B cell (primary cell): ENCODE measurements at regions not wholly inside any gene's neighbourhood (a gene's known extent, or its start where the extent isn't known, plus 50 kb on each side); places are given as distances from the start of the nearest gene placed in this dataset.

Experiments used
- ATAC-seq: fragments of 200-7000 bp; cut with Tn5 transposase; one replicate; pipeline ENCODE4 v1.10.0; 2021; ENCODE audit warnings: low read depth, mild to moderate bottlenecking, moderate number of reproducible peaks, moderate library complexity
- CTCF ChIA-PET: fragments of 350-600 bp; sonication (Branson Sonifier 250); formaldehyde crosslinking; loops from one replicate; lab custom pipeline; 2021; ENCODE audit warnings: antibody characterized with exemption, inconsistent platforms; lab: Charles Lee
- POLR2A ChIA-PET: fragments of 350-600 bp; sonication (Branson Sonifier 250); formaldehyde crosslinking; loops from one replicate; lab custom pipeline; 2021; ENCODE audit warnings: antibody characterized with exemption; lab: Charles Lee
- DNase-seq: peaks from one replicate; pipeline ENCODE4 v3.0.0; 2013
- H2AFZ ChIP-seq: 2 replicates; pipeline ENCODE4 v1.6.1; 2012; ENCODE audit warnings: mild to moderate bottlenecking, low read depth, low read length; ENCODE audit not compliant: insufficient read depth, poor library complexity, severe bottlenecking
- H3K27ac ChIP-seq, 2 donors: 1 replicate in 1 of 2; 2 replicates in 1 of 2; pipeline ENCODE4 v1.5.1; 2012 to 2013; ENCODE audit warnings: low read length in 2 of 2, mild to moderate bottlenecking in 2 of 2, moderate library complexity in 1 of 2
- H3K27me3 ChIP-seq, 4 experiments: fragments of 200-600 bp in 1 of 4; sonication (generic) in 1 of 4; replicated peaks in 1 of 4; 1 replicate in 2 of 4; 2 replicates in 2 of 4; pipeline versions ENCODE4 v1.6.1 to v1.7.0; 2013 to 2016; ENCODE audit warnings: low read length in 3 of 4, mild to moderate bottlenecking in 2 of 4, mixed read lengths in 1 of 4, moderate library complexity in 1 of 4; ENCODE audit not compliant: insufficient read depth in 4 of 4, control insufficient read depth in 3 of 4; ENCODE audit errors: control extremely low read depth in 1 of 4
- H3K36me3 ChIP-seq, 2 experiments: replicated peaks in 1 of 2; 1 replicate in 1 of 2; 2 replicates in 1 of 2; pipeline versions ENCODE4 v1.6.1 to v1.7.1; 2013; ENCODE audit warnings: low read length in 1 of 2; ENCODE audit not compliant: insufficient read depth in 2 of 2, control insufficient read depth in 1 of 2; ENCODE audit errors: control extremely low read depth in 1 of 2, extremely low read depth in 1 of 2
- H3K4me1 ChIP-seq, 2 donors: fragments of 200-600 bp in 1 of 2; sonication (generic) in 1 of 2; 1 replicate in 1 of 2; 2 replicates in 1 of 2; pipeline versions ENCODE4 v1.5.1 to v1.6.1; 2013 to 2017; ENCODE audit warnings: low read length in 2 of 2; ENCODE audit not compliant: control insufficient read depth in 2 of 2, insufficient read depth in 2 of 2
- H3K4me2 ChIP-seq: replicated peaks from 2 replicates; pipeline ENCODE3; 2012; ENCODE audit warnings: mild to moderate bottlenecking, low read depth, low read length; ENCODE audit not compliant: poor library complexity, severe bottlenecking
- H3K4me3 ChIP-seq, 5 experiments: fragments of 200-600 bp in 1 of 5; sonication (generic) in 1 of 5; 1 replicate in 3 of 5; 2 replicates in 2 of 5; pipeline versions ENCODE4 v1.5.1 to v1.7.0; 2011 to 2016; ENCODE audit warnings: low read length in 4 of 5, mild to moderate bottlenecking in 4 of 5, low read depth in 2 of 5, control low read depth in 1 of 5, moderate library complexity in 1 of 5; ENCODE audit not compliant: insufficient read depth in 1 of 5; ENCODE audit errors: control extremely low read depth in 1 of 5, extremely low read depth in 1 of 5
- H3K79me2 ChIP-seq: fragments of 200-600 bp; sonication (generic); one replicate; pipeline ENCODE4 v1.6.0; 2016; ENCODE audit warnings: low read length; ENCODE audit not compliant: control insufficient read depth, insufficient read depth
- H3K9ac ChIP-seq: fragments of 200-600 bp; sonication (generic); 2 replicates; pipeline ENCODE4 v1.6.1; 2017; ENCODE audit warnings: mild to moderate bottlenecking, low read length, moderate library complexity
- H3K9me3 ChIP-seq, 3 donors: one replicate each; pipeline versions ENCODE4 v1.6.1 to v1.7.1; 2013; ENCODE audit warnings: low read length in 2 of 3; ENCODE audit not compliant: control insufficient read depth in 2 of 3, insufficient read depth in 1 of 3; ENCODE audit errors: control extremely low read depth in 1 of 3
- H4K20me1 ChIP-seq: 2 replicates; pipeline ENCODE4 v1.6.0; 2012; ENCODE audit warnings: mild to moderate bottlenecking, low read length; ENCODE audit not compliant: insufficient read depth, control insufficient read depth, poor library complexity, severe bottlenecking
- H3K27ac Mint-ChIP-seq: one replicate; pipeline ENCODE4 v1.8.0; 2021; ENCODE audit warnings: mixed read lengths
- H3K27me3 Mint-ChIP-seq: one replicate; pipeline ENCODE4 v1.8.0; 2021; ENCODE audit warnings: mixed read lengths
- H3K4me1 Mint-ChIP-seq: one replicate; pipeline ENCODE4 v1.8.0; 2021; ENCODE audit warnings: mixed read lengths
- H3K4me3 Mint-ChIP-seq: one replicate; pipeline ENCODE4 v1.8.0; 2021; ENCODE audit warnings: mixed read lengths
- H3K9me3 Mint-ChIP-seq: one replicate; pipeline ENCODE4 v1.8.0; 2022; ENCODE audit warnings: mixed read lengths; ENCODE audit not compliant: insufficient read depth
- CTCF ChIP-seq: fragments of 200-600 bp; IDR thresholded peaks from one replicate; pipeline ENCODE4 v1.8.0; 2022; ENCODE audit warnings: antibody characterized with exemption, mild to moderate bottlenecking
- EZH2 ChIP-seq: IDR thresholded peaks from 2 replicates; pipeline ENCODE4 v1.6.1; 2012; ENCODE audit warnings: borderline replicate concordance, low read depth, mild to moderate bottlenecking, moderate library complexity, low read length; ENCODE audit not compliant: insufficient read depth, poor library complexity, severe bottlenecking
- WGBS: methylation state at CpG from one replicate; pipeline ENCODE4 v1.1.5; 2013; ENCODE audit warnings: missing lambda C conversion rate; ENCODE audit not compliant: insufficient coverage; 5-methylcytosine and 5-hydroxymethylcytosine counted together
- intact Hi-C: fragments of 100-400 bp; cut with micrococcal nuclease; formaldehyde crosslinking; loops from one replicate; pipeline ENCODE4 v1.10.0; 2022

GRCh38 chr1:102751111-102751510, 357.2 kb downstream of the COL11A1 start:
- WGBS = no CpG with 5 or more reads among the region's 2 CpGs
- TF ChIP-seq CTCF (no peak), EZH2 (no peak)
- Histone ChIP-seq H3K9me3 (no peaks in the 10 kb centered on the region), H3K79me2 (no peaks in the 10 kb centered on the region), H3K4me1 (no peaks in the 10 kb centered on the region), H3K36me3 (no peaks in the 10 kb centered on the region), H3K4me3 (no peak overlapping the region), H3K27me3 (no peaks in the 10 kb centered on the region), H3K9ac (no peak overlapping the region), H3K27ac (no peak overlapping the region), H2AFZ (no peak overlapping the region), H4K20me1 (no peaks in the 10 kb centered on the region), H3K4me2 (no peak overlapping the region)
- H3K27ac Mint-ChIP-seq = no peak overlapping the region
- no peaks in the 10 kb centered on the region for H3K4me1 Mint-ChIP-seq
- no peaks in the 10 kb centered on the region for H3K27me3 Mint-ChIP-seq
- DNase-seq = no peak
- no peak overlapping the region for H3K4me3 Mint-ChIP-seq
- CTCF ChIA-PET = no interaction called here
- POLR2A ChIA-PET = no interaction called here
- ATAC-seq = no peak
- intact Hi-C loops = no loop called here
- peaks cover 2% of the 10 kb centered on the region for H3K9me3 Mint-ChIP-seq

GRCh38 chr1:102742426-102742825, 365.9 kb downstream of the COL11A1 start:
- ATAC-seq = no peak
- peaks cover 0 to 3% (median 0%) of the 10 kb centered on the region in 3 donors for H3K9me3 ChIP-seq
- TF ChIP-seq EZH2 = no peak
- TF ChIP-seq CTCF = no peak
- DNase-seq = no peak
- Mint-ChIP-seq H3K27ac (no peak overlapping the region), H3K27me3 (no peaks in the 10 kb centered on the region), H3K4me3 (no peak overlapping the region), H3K9me3 (no peaks in the 10 kb centered on the region), H3K4me1 (no peaks in the 10 kb centered on the region)
- intact Hi-C loops = no loop called here
- ChIA-PET POLR2A (no interaction called here), CTCF (no interaction called here)
- H4K20me1 ChIP-seq = no peaks in the 10 kb centered on the region
- H2AFZ ChIP-seq = no peak overlapping the region
- no peak overlapping the region for H3K4me3 ChIP-seq
- no peaks in the 10 kb centered on the region for H3K4me1 ChIP-seq
- no peaks in the 10 kb centered on the region for H3K79me2 ChIP-seq
- WGBS = no CpG with 5 or more reads among the region's 2 CpGs
- H3K4me2 ChIP-seq = no peak overlapping the region
- no peak overlapping the region for H3K9ac ChIP-seq
- H3K27ac ChIP-seq = no peak overlapping the region
- H3K36me3 ChIP-seq = no peaks in the 10 kb centered on the region
- H3K27me3 ChIP-seq = no peaks in the 10 kb centered on the region
